HS-5 (cell line): ENCODE measurements at regions not wholly inside any gene's neighbourhood (a gene's known extent, or its start where the extent isn't known, plus 50 kb on each side); places are given as distances from the start of the nearest gene placed in this dataset.
A peak's percentile ranks its signal among the peaks of the same experiment; 100 is the strongest.

ENCODE experiments used
- DNase-seq: peaks from one replicate; pipeline ENCODE4 v3.0.0-alpha.2; 2012; ENCODE audit warnings: low read depth

GRCh38 chr12:27179400-27180214, 64.5 kb upstream of the STK38L start:
- peak; percentile 79 for DNase-seq

- DNase-seq, result no peak
These were observed 63.1 kb upstream of the STK38L start for GRCh38 chr12:27180906-27181505.

GRCh38 chr12:27183342-27183741, 60.7 kb upstream of the STK38L start:
- no peak for DNase-seq

GRCh38 chr12:27185234-27186021, 58.7 kb upstream of the STK38L start:
- DNase-seq, result no peak

GRCh38 chr12:27186022-27186839, 57.9 kb upstream of the STK38L start:
- no peak for DNase-seq

- no peak for DNase-seq
These were observed 56.4 kb upstream of the STK38L start for GRCh38 chr12:27187697-27188096.

- DNase-seq, result no peak
These were observed 53.3 kb upstream of the STK38L start for GRCh38 chr12:27190761-27191160.

GRCh38 chr12:27191531-27191930, 52.6 kb upstream of the STK38L start:
- DNase-seq, result no peak

- DNase-seq, result no peak
These were observed 51.8 kb upstream of the STK38L start for GRCh38 chr12:27192118-27192802.

GRCh38 chr12:27193106-27193505, 51.0 kb upstream of the STK38L start:
- no peak for DNase-seq

GRCh38 chr12:27193854-27194544, 50.1 kb upstream of the STK38L start:
- no peak for DNase-seq
